ENCODE measurements at regions not wholly inside any gene's neighbourhood (a gene's known extent, or its start where the extent isn't known, plus 50 kb on each side); places are given as distances from the start of the nearest gene placed in this dataset.
"Not testable (repeated sequence)": the region's sequence is repeated elsewhere in the genome, so short reads cannot be mapped to it uniquely, and the experiment has no call there.

DNA sequence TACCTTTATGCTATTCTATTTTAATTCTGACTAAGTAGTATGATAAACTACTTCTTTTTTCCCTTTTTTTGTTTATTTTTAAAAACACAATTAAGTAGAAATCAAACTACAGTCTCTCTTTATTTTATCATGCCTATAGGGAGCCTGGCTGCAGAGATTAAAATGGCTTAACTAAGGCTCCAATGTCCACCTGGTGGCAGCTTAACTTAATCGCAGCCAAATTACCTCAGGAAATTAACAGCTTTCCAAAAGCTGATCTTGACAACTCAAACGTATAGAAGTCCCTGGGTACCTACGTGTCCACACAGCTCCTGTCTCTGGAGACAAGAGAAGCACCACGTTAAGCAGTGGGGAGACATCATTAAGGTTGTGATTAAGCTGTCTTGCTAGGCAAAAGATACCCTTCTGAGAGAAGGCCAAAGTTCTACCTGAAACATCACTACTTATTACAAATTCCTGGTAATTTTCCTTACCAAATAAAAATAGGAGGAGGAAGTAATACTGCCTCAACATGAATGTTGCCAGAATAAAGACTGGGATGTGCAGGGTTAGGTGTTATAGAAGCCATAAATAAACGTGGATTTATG, 63.2 kb upstream of the SNX19 start:
- TF ChIP-seq, protein P1, sequence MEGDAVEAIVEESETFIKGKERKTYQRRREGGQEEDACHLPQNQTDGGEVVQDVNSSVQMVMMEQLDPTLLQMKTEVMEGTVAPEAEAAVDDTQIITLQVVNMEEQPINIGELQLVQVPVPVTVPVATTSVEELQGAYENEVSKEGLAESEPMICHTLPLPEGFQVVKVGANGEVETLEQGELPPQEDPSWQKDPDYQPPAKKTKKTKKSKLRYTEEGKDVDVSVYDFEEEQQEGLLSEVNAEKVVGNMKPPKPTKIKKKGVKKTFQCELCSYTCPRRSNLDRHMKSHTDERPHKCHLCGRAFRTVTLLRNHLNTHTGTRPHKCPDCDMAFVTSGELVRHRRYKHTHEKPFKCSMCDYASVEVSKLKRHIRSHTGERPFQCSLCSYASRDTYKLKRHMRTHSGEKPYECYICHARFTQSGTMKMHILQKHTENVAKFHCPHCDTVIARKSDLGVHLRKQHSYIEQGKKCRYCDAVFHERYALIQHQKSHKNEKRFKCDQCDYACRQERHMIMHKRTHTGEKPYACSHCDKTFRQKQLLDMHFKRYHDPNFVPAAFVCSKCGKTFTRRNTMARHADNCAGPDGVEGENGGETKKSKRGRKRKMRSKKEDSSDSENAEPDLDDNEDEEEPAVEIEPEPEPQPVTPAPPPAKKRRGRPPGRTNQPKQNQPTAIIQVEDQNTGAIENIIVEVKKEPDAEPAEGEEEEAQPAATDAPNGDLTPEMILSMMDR (IDR thresholded peaks at IDR 0.05): peak; percentile 34

DNA sequence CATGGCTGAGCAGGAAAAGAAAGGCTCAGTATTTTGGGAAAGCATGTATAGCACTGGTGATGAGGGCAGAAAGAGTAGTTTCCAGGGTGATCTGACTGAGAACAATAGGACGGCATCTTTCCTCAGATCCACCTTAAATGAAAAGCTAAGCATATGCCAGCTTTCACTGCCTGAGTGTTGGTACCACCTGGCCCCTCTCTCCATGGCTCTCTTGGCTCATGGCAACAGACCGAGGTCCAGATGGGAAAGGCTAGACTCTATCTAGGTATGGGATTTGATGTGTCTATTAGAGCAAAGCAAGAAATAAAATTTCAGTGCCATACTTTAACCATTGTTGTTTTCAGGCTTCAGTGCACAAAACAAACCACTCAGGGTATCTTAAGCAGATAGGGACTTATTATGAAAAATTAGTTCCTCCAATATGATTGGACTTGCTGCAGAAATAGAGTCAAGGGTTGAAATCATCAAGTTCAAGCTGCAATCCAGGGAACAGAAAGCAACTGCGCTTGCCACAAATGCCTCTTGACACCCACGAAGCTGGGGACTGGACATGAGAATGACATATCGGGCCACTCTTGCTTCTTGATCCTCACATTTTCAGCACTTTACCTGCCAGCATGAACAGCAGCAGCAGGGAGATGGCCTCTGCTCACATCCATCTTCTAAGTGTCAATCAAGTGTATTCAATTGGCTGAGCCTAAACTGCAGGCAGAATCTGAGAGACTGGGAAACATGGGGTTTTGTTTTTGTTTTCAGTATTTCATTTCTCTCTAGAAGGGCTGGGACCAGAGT, 64.0 kb upstream of the SNX19 start:
- Histone ChIP-seq H3K27me3 (ENCODE audit: control insufficient read depth, insufficient read depth, low read length) (no peaks in the 10 kb centered on the region), H2AFZ (no peak overlapping the region), H3K4me2 (ENCODE audit: low read length) (no peak overlapping the region), H3K4me1 (no peaks in the 10 kb centered on the region), H3K36me3 (ENCODE audit: control insufficient read depth, insufficient read depth, low read length) (no peaks in the 10 kb centered on the region), H3K4me3 (ENCODE audit: low read depth, low read length) (no peak overlapping the region), H3K79me2 (no peaks in the 10 kb centered on the region), H3K9ac (no peak overlapping the region), H3K27ac (no peak overlapping the region), H3K9me3 (ENCODE audit: control insufficient read depth, low read length) (no peaks in the 10 kb centered on the region)
- TF ChIP-seq, protein P1 (IDR thresholded peaks at IDR 0.05): no peak

More for the DNA sequence above, 63.2 kb upstream of the SNX19 start:
- H3K79me2 ChIP-seq: no peaks in the 10 kb centered on the region
- H3K9me3 ChIP-seq (ENCODE audit: control insufficient read depth, low read length): no peaks in the 10 kb centered on the region
- no peak overlapping the region for H3K4me2 ChIP-seq (ENCODE audit: low read length)
- H3K4me1 ChIP-seq: no peaks in the 10 kb centered on the region
- no peak overlapping the region for H3K4me3 ChIP-seq (ENCODE audit: low read depth, low read length)
- no peaks in the 10 kb centered on the region for H3K36me3 ChIP-seq (ENCODE audit: control insufficient read depth, insufficient read depth, low read length)
- no peaks in the 10 kb centered on the region for H3K27me3 ChIP-seq (ENCODE audit: control insufficient read depth, insufficient read depth, low read length)
- no peak overlapping the region for H3K9ac ChIP-seq
- H2AFZ ChIP-seq: no peak overlapping the region
- H3K27ac ChIP-seq: no peak overlapping the region

DNA sequence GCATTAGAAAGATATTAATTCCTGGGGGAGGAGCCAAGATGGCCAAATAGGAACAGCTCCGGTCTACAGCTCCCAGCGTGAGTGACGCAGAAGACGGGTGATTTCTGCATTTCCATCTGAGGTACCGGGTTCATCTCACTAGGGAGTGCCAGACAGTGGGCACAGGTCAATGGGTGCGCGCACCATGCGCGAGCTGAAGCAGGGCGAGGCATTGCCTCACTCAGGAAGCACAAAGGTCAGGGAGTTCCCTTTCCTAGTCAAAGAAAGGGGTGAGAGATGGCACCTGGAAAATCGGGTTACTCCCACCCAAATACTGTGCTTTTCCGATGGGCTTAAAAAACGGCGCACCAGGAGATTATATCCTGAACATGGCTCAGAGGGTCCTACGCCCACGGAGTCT, 68.0 kb upstream of the SNX19 start:
- not testable (repeated sequence) for H3K4me1 ChIP-seq; H3K9me3 ChIP-seq (ENCODE audit: control insufficient read depth, low read length); H3K4me2 ChIP-seq (ENCODE audit: low read length); H3K9ac ChIP-seq; H3K27me3 ChIP-seq (ENCODE audit: control insufficient read depth, insufficient read depth, low read length); H2AFZ ChIP-seq; H3K27ac ChIP-seq; H3K4me3 ChIP-seq (ENCODE audit: low read depth, low read length); H3K79me2 ChIP-seq; H3K36me3 ChIP-seq (ENCODE audit: control insufficient read depth, insufficient read depth, low read length)

DNA sequence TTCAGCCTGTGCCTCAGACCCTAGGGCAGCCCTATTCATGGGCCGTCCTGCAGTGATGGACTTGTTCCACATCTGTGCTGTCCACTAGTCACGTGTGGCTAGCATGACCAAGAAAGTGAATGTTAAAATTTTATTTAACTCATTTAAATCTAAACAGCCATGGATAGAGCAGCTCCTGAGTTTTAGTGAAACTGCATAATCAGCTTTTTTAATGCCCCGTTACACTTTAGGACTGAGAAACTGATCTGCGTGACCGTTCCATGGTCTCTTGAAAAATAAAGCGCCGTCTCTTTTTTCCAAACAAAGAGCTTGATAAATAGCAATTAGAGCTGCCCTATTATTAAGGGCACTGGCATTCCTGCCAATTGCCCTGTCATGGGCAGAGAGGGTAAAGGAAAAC, 76.5 kb upstream of the SNX19 start:
- Histone ChIP-seq H3K4me2 (ENCODE audit: low read length) (no peak overlapping the region), H3K27ac (no peak overlapping the region), H3K79me2 (no peaks in the 10 kb centered on the region), H3K4me3 (ENCODE audit: low read depth, low read length) (no peak overlapping the region), H3K36me3 (ENCODE audit: control insufficient read depth, insufficient read depth, low read length) (no peaks in the 10 kb centered on the region), H3K9me3 (ENCODE audit: control insufficient read depth, low read length) (no peaks in the 10 kb centered on the region), H3K9ac (no peak overlapping the region), H3K4me1 (no peaks in the 10 kb centered on the region), H2AFZ (no peak overlapping the region), H3K27me3 (ENCODE audit: control insufficient read depth, insufficient read depth, low read length) (no peaks in the 10 kb centered on the region)
- TF ChIP-seq, protein P1 (IDR thresholded peaks at IDR 0.05): no peak

DNA sequence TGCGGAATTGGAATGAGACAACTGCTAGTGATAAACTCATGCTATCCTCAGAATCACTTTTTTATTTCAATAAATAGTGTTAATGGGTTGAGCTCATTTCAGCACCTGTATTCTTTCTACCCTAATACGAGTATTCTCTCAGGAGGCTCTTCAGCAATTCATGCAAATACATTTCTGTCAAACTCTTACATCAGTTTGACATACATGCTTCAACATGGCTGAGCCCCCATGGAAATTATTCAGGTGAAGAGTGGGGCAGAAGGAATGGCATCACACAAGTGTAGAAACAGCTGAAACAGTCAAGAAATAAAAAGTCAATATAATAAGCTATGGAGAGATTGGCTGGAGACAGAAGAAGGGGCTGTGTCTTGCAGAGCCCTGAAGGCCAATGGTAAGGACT, 77.8 kb upstream of the SNX19 start:
- no peak overlapping the region for H3K9ac ChIP-seq
- no peaks in the 10 kb centered on the region for H3K4me1 ChIP-seq
- H3K79me2 ChIP-seq: no peaks in the 10 kb centered on the region
- H3K27me3 ChIP-seq (ENCODE audit: control insufficient read depth, insufficient read depth, low read length): no peaks in the 10 kb centered on the region
- no peaks in the 10 kb centered on the region for H3K9me3 ChIP-seq (ENCODE audit: control insufficient read depth, low read length)
- H2AFZ ChIP-seq: no peak overlapping the region
- TF ChIP-seq, protein P1 (IDR thresholded peaks at IDR 0.05): no peak
- H3K4me3 ChIP-seq (ENCODE audit: low read depth, low read length): no peak overlapping the region
- H3K36me3 ChIP-seq (ENCODE audit: control insufficient read depth, insufficient read depth, low read length): no peaks in the 10 kb centered on the region
- no peak overlapping the region for H3K4me2 ChIP-seq (ENCODE audit: low read length)
- H3K27ac ChIP-seq: no peak overlapping the region

Data from parathyroid adenoma (tissue), 2 donors.